Activated T-cell treated with anti-CD3 and anti-CD28 coated beads, Interleukin-2, amount 50 U/mL, for 24 hours (primary cell): ENCODE measurements at regions not wholly inside any gene's neighbourhood (a gene's known extent, or its start where the extent isn't known, plus 50 kb on each side); places are given as distances from the start of the nearest gene placed in this dataset.
"Not testable (repeated sequence)": the region's sequence is repeated elsewhere in the genome, so short reads cannot be mapped to it uniquely, and the experiment has no call there.

Source experiments
- DNase-seq: peaks from one replicate; pipeline ENCODE4 v3.0.0-alpha.2; 2020
- H3K27ac Mint-ChIP-seq: 2 replicates; pipeline ENCODE4 v1.8.0; 2020; ENCODE audit warnings: mild to moderate bottlenecking, mixed read lengths
- H3K27me3 Mint-ChIP-seq: 2 replicates; pipeline ENCODE4 v1.8.0; 2020; ENCODE audit warnings: mixed read lengths
- H3K36me3 Mint-ChIP-seq: 2 replicates; pipeline ENCODE4 v1.8.0; 2020; ENCODE audit warnings: low read depth, mixed read lengths
- H3K4me1 Mint-ChIP-seq: 2 replicates; pipeline ENCODE4 v1.8.0; 2020; ENCODE audit warnings: low read depth, mixed read lengths
- H3K4me3 Mint-ChIP-seq: 2 replicates; pipeline ENCODE4 v1.8.0; 2020; ENCODE audit warnings: mild to moderate bottlenecking, moderate library complexity, mixed read lengths
- H3K9me3 Mint-ChIP-seq: 2 replicates; pipeline ENCODE4 v1.8.0; 2020; ENCODE audit warnings: mixed read lengths

DNA sequence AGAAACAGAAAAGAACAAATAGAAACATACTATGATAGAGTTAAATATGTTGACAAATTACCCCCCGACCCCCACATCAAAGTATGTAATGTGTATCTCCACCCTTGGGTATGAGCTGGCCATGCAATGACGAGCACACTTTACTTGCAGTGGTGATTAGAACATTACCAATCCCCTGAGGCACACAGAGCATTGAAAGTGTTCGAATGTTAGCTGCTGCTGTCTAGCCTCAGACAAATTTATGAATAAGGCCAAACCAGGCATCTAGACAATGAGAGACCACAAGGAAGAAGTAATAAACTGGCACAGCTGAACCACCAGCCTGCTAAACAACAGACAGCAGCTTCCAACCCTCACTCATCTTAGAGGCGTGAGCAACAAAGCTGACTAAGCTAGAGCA is 380.5 kb downstream of the DSEL start:
- no peak for DNase-seq
- H3K9me3 Mint-ChIP-seq = no peaks in the 10 kb centered on the region
- no peak overlapping the region for H3K27ac Mint-ChIP-seq
- no peak overlapping the region for H3K4me3 Mint-ChIP-seq
- H3K4me1 Mint-ChIP-seq = no peaks in the 10 kb centered on the region
- H3K36me3 Mint-ChIP-seq = no peaks in the 10 kb centered on the region
- H3K27me3 Mint-ChIP-seq = no peaks in the 10 kb centered on the region

DNA sequence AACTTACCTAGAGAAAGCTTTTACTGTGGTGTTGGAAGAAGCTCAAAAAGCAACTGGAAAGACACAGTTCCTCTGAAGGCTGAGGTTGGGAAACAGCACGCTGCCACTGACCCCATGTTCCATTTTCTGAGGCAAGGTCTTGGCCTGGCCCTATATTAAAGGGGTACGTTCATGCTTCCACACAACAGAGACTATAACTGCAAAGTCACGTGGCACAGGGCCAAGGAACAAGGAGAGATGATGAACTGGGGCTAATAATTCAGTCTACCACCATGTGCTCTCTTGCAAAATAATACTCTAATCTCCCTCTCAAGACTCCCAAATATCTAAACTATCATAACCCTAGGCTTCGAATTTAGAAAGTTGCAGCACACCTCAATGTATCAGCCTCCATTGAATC is 381.6 kb downstream of the DSEL start:
- Mint-ChIP-seq H3K4me1 (no peaks in the 10 kb centered on the region), H3K9me3 (no peaks in the 10 kb centered on the region), H3K27ac (no peak overlapping the region), H3K27me3 (no peaks in the 10 kb centered on the region), H3K4me3 (no peak overlapping the region), H3K36me3 (no peaks in the 10 kb centered on the region)
- DNase-seq = no peak

GRCh38 chr18:67133669-67134068 is 382.9 kb downstream of the DSEL start:
- Mint-ChIP-seq H3K36me3 (no peaks in the 10 kb centered on the region), H3K9me3 (no peaks in the 10 kb centered on the region), H3K4me1 (no peaks in the 10 kb centered on the region), H3K27ac (no peak overlapping the region), H3K27me3 (no peaks in the 10 kb centered on the region), H3K4me3 (no peak overlapping the region)
- no peak for DNase-seq

GRCh38 chr18:67132919-67133318 is 383.6 kb downstream of the DSEL start:
- Mint-ChIP-seq H3K4me3 (no peak overlapping the region), H3K27ac (no peak overlapping the region), H3K4me1 (no peaks in the 10 kb centered on the region), H3K27me3 (no peaks in the 10 kb centered on the region), H3K9me3 (peaks cover 2% of the 10 kb centered on the region), H3K36me3 (no peaks in the 10 kb centered on the region)
- no peak for DNase-seq

DNA sequence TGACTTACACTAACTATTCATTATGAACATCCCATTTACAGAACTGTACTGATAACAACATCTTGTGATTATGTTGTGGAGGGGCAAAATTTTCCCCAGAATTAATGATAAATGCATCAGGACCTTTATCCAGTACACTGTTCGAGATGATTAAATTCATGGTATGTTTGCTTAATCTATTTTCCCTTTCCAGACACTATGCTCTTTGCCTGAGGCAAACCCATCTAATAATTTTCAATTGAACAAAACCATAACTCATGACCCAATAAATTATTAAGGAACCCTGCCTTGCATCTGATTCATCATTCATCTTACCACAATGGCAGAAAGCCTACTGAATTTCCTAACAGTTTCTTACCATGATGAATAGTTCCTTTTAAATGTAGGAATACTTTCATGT is 385.0 kb downstream of the DSEL start:
- H3K27ac Mint-ChIP-seq = no peak overlapping the region
- H3K27me3 Mint-ChIP-seq = no peaks in the 10 kb centered on the region
- H3K4me1 Mint-ChIP-seq = no peaks in the 10 kb centered on the region
- no peak for DNase-seq
- no peaks in the 10 kb centered on the region for H3K36me3 Mint-ChIP-seq
- H3K4me3 Mint-ChIP-seq = no peak overlapping the region
- H3K9me3 Mint-ChIP-seq = peaks cover 2% of the 10 kb centered on the region

DNA sequence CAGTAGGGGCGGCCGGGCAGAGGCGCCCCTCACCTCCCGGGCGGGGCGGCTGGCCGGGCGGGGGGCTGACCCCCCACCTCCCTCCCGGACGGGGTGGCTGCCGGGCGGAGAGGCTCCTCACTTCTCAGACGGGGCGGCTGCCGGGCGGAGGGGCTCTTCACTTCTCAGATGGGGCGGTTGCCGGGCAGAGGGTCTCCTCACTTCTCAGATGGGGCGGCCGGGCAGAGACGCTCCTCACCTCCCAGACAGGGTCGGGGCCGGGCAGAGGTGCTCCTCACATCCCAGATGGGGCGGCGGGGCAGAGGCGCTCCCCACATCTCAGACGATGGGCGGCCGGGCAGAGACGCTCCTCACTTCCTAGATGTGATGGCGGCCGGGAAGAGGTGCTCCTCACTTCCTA is 389.8 kb downstream of the DSEL start:
- not testable (repeated sequence) for DNase-seq, H3K27ac Mint-ChIP-seq, H3K4me3 Mint-ChIP-seq, H3K4me1 Mint-ChIP-seq, H3K9me3 Mint-ChIP-seq, H3K27me3 Mint-ChIP-seq, H3K36me3 Mint-ChIP-seq

GRCh38 chr18:67123901-67124300 is 392.6 kb downstream of the DSEL start:
- Mint-ChIP-seq H3K4me1 (no peaks in the 10 kb centered on the region), H3K4me3 (no peak overlapping the region), H3K27ac (no peak overlapping the region), H3K9me3 (peaks cover 2% of the 10 kb centered on the region), H3K36me3 (no peaks in the 10 kb centered on the region), H3K27me3 (no peaks in the 10 kb centered on the region)
- DNase-seq = no peak

- H3K4me3 Mint-ChIP-seq = no peak overlapping the region
- no peaks in the 10 kb centered on the region for H3K4me1 Mint-ChIP-seq
- peaks cover 6% of the 10 kb centered on the region for H3K27me3 Mint-ChIP-seq
- H3K27ac Mint-ChIP-seq = no peak overlapping the region
- no peaks in the 10 kb centered on the region for H3K9me3 Mint-ChIP-seq
- H3K36me3 Mint-ChIP-seq = no peaks in the 10 kb centered on the region
- no peak for DNase-seq
Measured at GRCh38 chr18:67117804-67118203, 398.7 kb downstream of the DSEL start.

DNA sequence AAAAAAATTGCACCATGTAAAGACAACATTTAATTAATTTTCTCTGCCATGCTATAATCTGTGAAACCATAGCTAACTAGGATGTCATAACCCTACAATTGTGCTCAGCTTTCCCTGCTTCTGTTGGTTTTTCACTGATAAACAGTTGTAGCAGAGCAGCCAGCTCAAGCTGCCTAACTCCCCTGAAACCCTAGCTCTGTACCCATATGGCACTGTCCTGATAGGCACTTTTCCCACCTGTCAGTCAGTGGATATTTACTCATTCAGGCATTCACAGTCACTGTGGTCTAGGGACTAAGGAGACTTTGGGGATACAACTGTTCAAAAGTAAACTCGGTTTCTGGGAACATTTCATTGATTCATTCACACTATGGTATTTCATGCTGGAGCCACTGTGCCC is 407.0 kb downstream of the DSEL start:
- no peaks in the 10 kb centered on the region for H3K9me3 Mint-ChIP-seq
- no peaks in the 10 kb centered on the region for H3K4me1 Mint-ChIP-seq
- H3K27ac Mint-ChIP-seq = no peak overlapping the region
- H3K27me3 Mint-ChIP-seq = no peaks in the 10 kb centered on the region
- no peak overlapping the region for H3K4me3 Mint-ChIP-seq
- no peaks in the 10 kb centered on the region for H3K36me3 Mint-ChIP-seq
- DNase-seq = no peak

DNA sequence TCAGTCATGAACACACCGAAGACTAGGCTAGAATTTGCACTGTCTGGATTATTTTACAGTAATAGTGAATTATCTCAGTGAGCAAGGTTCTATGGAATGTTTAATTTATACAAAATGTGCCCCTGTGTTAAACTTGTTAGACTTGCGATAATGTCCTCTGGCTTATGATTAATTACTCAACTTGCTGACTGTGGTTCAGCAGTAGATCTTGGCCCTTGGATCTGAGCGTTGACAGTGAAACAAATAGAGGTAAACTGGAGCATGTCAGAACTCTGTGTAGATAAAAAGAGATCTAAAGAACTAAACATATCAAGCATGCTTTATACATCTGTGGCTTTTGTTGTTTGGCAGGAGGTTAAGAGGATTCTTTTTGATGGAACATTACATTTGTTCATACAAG is 407.6 kb downstream of the DSEL start:
- H3K4me3 Mint-ChIP-seq = no peak overlapping the region
- no peak overlapping the region for H3K27ac Mint-ChIP-seq
- DNase-seq = no peak
- H3K36me3 Mint-ChIP-seq = no peaks in the 10 kb centered on the region
- no peaks in the 10 kb centered on the region for H3K4me1 Mint-ChIP-seq
- H3K27me3 Mint-ChIP-seq = no peaks in the 10 kb centered on the region
- H3K9me3 Mint-ChIP-seq = no peaks in the 10 kb centered on the region

DNA sequence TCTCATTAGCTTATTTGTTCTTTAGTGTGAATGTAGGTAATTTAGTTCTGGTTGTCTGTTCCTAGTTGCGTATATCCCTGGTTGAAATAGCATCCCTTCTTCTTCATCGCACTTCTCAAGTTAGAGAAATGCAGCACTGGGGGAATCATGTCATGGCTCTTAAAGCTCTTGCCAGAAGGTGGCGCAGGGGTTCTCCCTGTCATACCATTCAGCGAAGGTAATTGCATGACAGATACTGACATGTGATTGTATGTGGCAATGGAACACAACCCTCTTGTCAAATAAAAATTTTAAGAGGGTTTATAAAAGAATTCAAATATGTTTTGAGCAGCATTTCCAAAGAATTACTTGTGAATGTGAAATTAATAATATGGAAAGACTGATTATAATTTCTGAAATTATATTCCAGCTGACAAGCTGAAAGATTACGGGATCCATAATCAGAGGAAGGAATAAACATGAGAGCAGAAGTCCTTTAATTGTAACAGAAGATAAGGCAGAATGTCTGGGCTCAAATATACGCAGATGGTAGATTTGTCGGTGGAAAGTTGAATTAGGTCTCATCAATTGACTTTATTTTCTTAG is 411.7 kb downstream of the DSEL start:
- H3K36me3 Mint-ChIP-seq = no peaks in the 10 kb centered on the region

DNA sequence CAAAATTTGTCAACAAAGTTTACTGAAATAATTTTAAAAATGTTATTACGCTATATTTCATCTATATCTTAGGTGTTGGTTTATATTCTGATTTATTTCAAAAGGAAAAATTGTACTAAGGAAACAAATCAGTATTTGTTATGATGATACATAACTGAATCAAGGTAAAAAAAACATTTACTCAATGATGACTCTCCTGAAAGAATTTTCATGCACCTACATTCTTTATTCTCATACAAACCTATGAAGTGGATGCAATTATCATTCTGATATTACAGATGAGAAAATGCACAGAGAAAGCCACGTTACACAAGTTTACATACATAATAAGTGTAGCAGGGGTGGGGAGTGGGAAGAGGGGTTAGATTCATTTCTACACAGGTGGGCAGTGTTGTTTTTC is 422.4 kb downstream of the DSEL start:
- Mint-ChIP-seq H3K4me3 (no peak overlapping the region), H3K9me3 (no peaks in the 10 kb centered on the region), H3K27me3 (no peaks in the 10 kb centered on the region), H3K27ac (no peak overlapping the region), H3K4me1 (no peaks in the 10 kb centered on the region), H3K36me3 (no peaks in the 10 kb centered on the region)
- DNase-seq = no peak

More for the DNA sequence above, 411.7 kb downstream of the DSEL start:
- Mint-ChIP-seq H3K27ac (no peak overlapping the region), H3K9me3 (no peaks in the 10 kb centered on the region), H3K4me1 (no peaks in the 10 kb centered on the region), H3K4me3 (no peak overlapping the region), H3K27me3 (peaks cover under 1% of the 10 kb centered on the region)
- DNase-seq = peak; percentile 42

DNA sequence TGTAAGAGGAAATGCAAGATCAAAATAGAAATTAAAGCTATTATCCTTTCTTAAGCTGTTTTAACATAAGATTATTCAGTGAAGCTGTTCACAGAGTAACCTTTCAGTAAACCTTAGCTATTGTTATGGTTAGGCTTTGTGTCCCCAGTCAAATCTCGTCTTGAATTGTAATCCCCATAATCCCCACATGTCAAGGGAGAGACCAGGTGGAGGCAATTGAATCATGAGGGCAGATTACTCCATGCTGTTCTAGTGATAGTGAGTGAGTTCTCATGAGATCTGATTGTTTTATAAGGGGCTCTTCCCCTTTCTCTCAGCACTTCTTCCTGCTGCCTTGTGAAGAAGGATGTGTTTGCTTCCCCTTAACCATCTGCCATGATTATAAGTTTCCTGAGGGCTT is 424.4 kb downstream of the DSEL start:
- H3K27ac Mint-ChIP-seq = no peak overlapping the region
- H3K27me3 Mint-ChIP-seq = no peaks in the 10 kb centered on the region
- H3K9me3 Mint-ChIP-seq = no peaks in the 10 kb centered on the region
- DNase-seq = no peak
- no peak overlapping the region for H3K4me3 Mint-ChIP-seq
- no peaks in the 10 kb centered on the region for H3K36me3 Mint-ChIP-seq
- no peaks in the 10 kb centered on the region for H3K4me1 Mint-ChIP-seq

GRCh38 chr18:67081482-67082211 is 434.9 kb downstream of the DSEL start:
- Mint-ChIP-seq H3K27ac (no peak overlapping the region), H3K36me3 (no peaks in the 10 kb centered on the region), H3K4me1 (no peaks in the 10 kb centered on the region)

GRCh38 chr18:67080601-67081000 is 435.9 kb downstream of the DSEL start:
- no peak for DNase-seq
- H3K4me3 Mint-ChIP-seq = no peak overlapping the region
- no peaks in the 10 kb centered on the region for H3K4me1 Mint-ChIP-seq
- no peaks in the 10 kb centered on the region for H3K36me3 Mint-ChIP-seq
- H3K27me3 Mint-ChIP-seq = no peaks in the 10 kb centered on the region
- H3K27ac Mint-ChIP-seq = no peak overlapping the region
- H3K9me3 Mint-ChIP-seq = no peaks in the 10 kb centered on the region

More at GRCh38 chr18:67081482-67082211, 434.9 kb downstream of the DSEL start:
- H3K27me3 Mint-ChIP-seq = no peaks in the 10 kb centered on the region
- H3K4me3 Mint-ChIP-seq = no peak overlapping the region
- H3K9me3 Mint-ChIP-seq = no peaks in the 10 kb centered on the region
- no peak for DNase-seq

DNA sequence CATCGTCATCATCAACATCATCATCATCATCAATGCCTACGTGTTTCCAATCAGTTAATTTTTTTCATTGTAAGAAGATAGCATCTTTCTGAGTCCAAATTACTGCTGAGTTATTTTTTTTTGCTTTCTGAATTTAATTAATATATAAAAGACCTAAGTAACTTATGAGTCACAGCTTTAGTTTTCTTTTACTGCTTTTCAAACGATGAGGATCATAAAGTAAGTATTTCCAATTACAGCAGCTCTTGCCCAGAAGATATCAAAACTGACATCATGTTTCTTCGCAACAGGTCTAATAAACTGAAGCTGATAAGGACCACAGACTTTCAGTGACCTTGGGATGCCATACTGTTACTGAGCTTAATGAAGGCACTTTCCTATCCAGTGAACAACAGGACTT is 442.2 kb downstream of the DSEL start:
- DNase-seq = no peak
- Mint-ChIP-seq H3K27ac (no peak overlapping the region), H3K36me3 (no peaks in the 10 kb centered on the region), H3K4me1 (no peaks in the 10 kb centered on the region), H3K9me3 (no peaks in the 10 kb centered on the region), H3K4me3 (no peak overlapping the region), H3K27me3 (no peaks in the 10 kb centered on the region)
